ENCODE measurements at regions not wholly inside any gene's neighbourhood (a gene's known extent, or its start where the extent isn't known, plus 50 kb on each side); places are given as distances from the start of the nearest gene placed in this dataset.

DNA sequence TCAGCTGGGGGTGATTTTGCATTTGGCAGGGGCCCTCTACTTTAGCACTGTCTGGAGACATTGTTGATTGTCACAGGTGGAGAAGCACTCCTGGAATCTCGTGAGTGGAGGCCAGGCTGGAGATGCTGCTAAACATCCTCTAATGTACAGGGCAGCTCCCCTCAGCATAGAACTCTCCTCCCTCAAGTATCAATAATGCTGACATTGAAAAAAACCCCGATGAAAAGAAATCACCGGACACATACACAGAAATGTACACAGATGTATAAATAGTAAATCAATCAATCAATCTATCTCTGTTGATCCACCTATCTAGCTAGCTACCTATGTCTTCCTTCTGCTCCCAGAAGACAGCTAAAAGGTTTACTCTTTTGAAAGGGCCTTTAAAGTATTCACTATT, 89.4 kb upstream of the KCNJ15 start:
- intact Hi-C loops (cut with DNase I) = no loop called here
- Histone ChIP-seq H3K9me3 (ENCODE audit: control insufficient read depth in 2 of 3, insufficient read depth in 1 of 3, low read length in 3 of 3) (no peaks in the 10 kb centered on the region), H3K27me3 (ENCODE audit: control insufficient read depth, insufficient read depth, low read length) (no peaks in the 10 kb centered on the region), H3K9ac (ENCODE audit: low read length in 3 of 3) (no peak overlapping the region), H3K27ac (ENCODE audit: low read depth in 2 of 2, low read length in 2 of 2) (no peak overlapping the region), H3K4me1 (ENCODE audit: control insufficient read depth in 2 of 3, insufficient read depth in 2 of 3, low read depth in 1 of 3, low read length in 3 of 3) (peaks cover 0 to 17% (median 6%) of the 10 kb centered on the region in 3 donors), H3K36me3 (ENCODE audit: control insufficient read depth in 2 of 3, insufficient read depth in 3 of 3, low read length in 3 of 3) (no peaks in the 10 kb centered on the region), H3K4me3 (ENCODE audit: low read length in 3 of 3) (no peak overlapping the region)
- TF ChIP-seq, protein P1, sequence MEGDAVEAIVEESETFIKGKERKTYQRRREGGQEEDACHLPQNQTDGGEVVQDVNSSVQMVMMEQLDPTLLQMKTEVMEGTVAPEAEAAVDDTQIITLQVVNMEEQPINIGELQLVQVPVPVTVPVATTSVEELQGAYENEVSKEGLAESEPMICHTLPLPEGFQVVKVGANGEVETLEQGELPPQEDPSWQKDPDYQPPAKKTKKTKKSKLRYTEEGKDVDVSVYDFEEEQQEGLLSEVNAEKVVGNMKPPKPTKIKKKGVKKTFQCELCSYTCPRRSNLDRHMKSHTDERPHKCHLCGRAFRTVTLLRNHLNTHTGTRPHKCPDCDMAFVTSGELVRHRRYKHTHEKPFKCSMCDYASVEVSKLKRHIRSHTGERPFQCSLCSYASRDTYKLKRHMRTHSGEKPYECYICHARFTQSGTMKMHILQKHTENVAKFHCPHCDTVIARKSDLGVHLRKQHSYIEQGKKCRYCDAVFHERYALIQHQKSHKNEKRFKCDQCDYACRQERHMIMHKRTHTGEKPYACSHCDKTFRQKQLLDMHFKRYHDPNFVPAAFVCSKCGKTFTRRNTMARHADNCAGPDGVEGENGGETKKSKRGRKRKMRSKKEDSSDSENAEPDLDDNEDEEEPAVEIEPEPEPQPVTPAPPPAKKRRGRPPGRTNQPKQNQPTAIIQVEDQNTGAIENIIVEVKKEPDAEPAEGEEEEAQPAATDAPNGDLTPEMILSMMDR (IDR thresholded peaks at IDR 0.05; ENCODE audit: borderline replicate concordance, extremely low read depth, insufficient read depth) = no peak
- DNase-seq (no peak), FAIRE-seq (no peak)

- DNase-seq = peak in 4 of 5 donors; percentile 48 to 80 (median 64)
- TF ChIP-seq, protein P1 (IDR thresholded peaks at IDR 0.05; ENCODE audit: borderline replicate concordance, extremely low read depth, insufficient read depth) = peak; percentile 70
- Histone ChIP-seq H3K9ac (ENCODE audit: low read length in 3 of 3) (no peak overlapping the region), H3K9me3 (ENCODE audit: control insufficient read depth in 2 of 3, insufficient read depth in 1 of 3, low read length in 3 of 3) (no peaks in the 10 kb centered on the region), H3K4me3 (ENCODE audit: low read length in 3 of 3) (no peak overlapping the region), H3K36me3 (ENCODE audit: control insufficient read depth in 2 of 3, insufficient read depth in 3 of 3, low read length in 3 of 3) (no peaks in the 10 kb centered on the region), H3K4me1 (ENCODE audit: control insufficient read depth in 2 of 3, insufficient read depth in 2 of 3, low read depth in 1 of 3, low read length in 3 of 3) (peaks cover 0 to 17% (median 6%) of the 10 kb centered on the region in 3 donors), H3K27me3 (ENCODE audit: control insufficient read depth, insufficient read depth, low read length) (no peaks in the 10 kb centered on the region), H3K27ac (ENCODE audit: low read depth in 2 of 2, low read length in 2 of 2) (no peak overlapping the region)
- no peak for FAIRE-seq
- intact Hi-C loops (cut with DNase I) = no loop called here
Measured at GRCh38 chr21:38170283-38170682, 86.5 kb upstream of the KCNJ15 start.

- Histone ChIP-seq H3K4me3 (ENCODE audit: low read length in 3 of 3) (no peak overlapping the region), H3K9me3 (ENCODE audit: control insufficient read depth in 2 of 3, insufficient read depth in 1 of 3, low read length in 3 of 3) (no peaks in the 10 kb centered on the region), H3K4me1 (ENCODE audit: control insufficient read depth in 2 of 3, insufficient read depth in 2 of 3, low read depth in 1 of 3, low read length in 3 of 3) (peaks cover 0 to 17% (median 6%) of the 10 kb centered on the region in 3 donors), H3K27ac (ENCODE audit: low read depth in 2 of 2, low read length in 2 of 2) (peak overlapping the region in 1 of 2 donors; percentile 50), H3K9ac (ENCODE audit: low read length in 3 of 3) (no peak overlapping the region), H3K27me3 (ENCODE audit: control insufficient read depth, insufficient read depth, low read length) (no peaks in the 10 kb centered on the region), H3K36me3 (ENCODE audit: control insufficient read depth in 2 of 3, insufficient read depth in 3 of 3, low read length in 3 of 3) (no peaks in the 10 kb centered on the region)
- TF ChIP-seq, protein P1 (IDR thresholded peaks at IDR 0.05; ENCODE audit: borderline replicate concordance, extremely low read depth, insufficient read depth) = no peak
- intact Hi-C loops (cut with DNase I) = no loop called here
- FAIRE-seq (no peak), DNase-seq (peak in 1 of 5 donors; percentile 33)
Measured at GRCh38 chr21:38170704-38171682, 85.8 kb upstream of the KCNJ15 start.
